BE2C (cell line): ENCODE measurements at regions not wholly inside any gene's neighbourhood (a gene's known extent, or its start where the extent isn't known, plus 50 kb on each side); places are given as distances from the start of the nearest gene placed in this dataset.

Source experiments
- DNase-seq: peaks from one replicate; pipeline ENCODE4 v3.0.0-alpha.2; 2020
- H3K27me3 ChIP-seq: fragments of 250-450 bp; sonication (Bioruptor Pico); 2 replicates; pipeline ENCODE4 v1.5.1; 2020; ENCODE audit warnings: mild to moderate bottlenecking
- H3K36me3 ChIP-seq: fragments of 250-450 bp; sonication (Bioruptor Pico); 2 replicates; pipeline ENCODE4 v1.5.1; 2020; ENCODE audit warnings: mild to moderate bottlenecking
- H3K4me1 ChIP-seq: fragments of 250-450 bp; sonication (Bioruptor Pico); 2 replicates; pipeline ENCODE4 v1.5.1; 2020
- H3K4me3 ChIP-seq: 2 replicates; pipeline ENCODE4 v1.5.1; 2011; ENCODE audit warnings: low read depth, low read length
- H3K9me3 ChIP-seq: fragments of 250-450 bp; sonication (Bioruptor Pico); 2 replicates; pipeline ENCODE4 v1.5.1; 2020
- TF ChIP-seq, protein P1 (sequence below): IDR thresholded peaks from 2 replicates; pipeline ENCODE4 v1.5.1; 2012; ENCODE audit warnings: mild to moderate bottlenecking, low read depth, low read length

DNA sequence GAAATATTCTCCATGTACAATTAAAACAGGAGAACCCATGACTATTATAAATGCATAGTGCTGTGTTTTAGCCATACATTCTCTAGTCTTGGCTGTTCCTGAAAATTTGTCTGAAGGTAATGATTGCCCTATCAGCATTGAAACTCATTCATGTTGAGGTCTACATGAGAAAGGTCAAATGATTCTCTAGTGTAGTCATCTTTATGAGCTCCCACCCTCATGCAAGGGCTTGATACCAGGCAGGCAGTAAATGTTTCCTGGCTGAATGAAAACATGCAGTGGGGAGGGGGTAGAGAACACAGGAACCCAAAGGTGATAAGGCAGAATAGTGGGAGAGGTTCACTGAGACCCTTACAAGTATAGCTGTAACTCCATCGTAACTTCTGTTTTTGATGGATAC lies 424.3 kb downstream of the COG6 start:
- no peak for DNase-seq
- no peaks in the 10 kb centered on the region for H3K9me3 ChIP-seq
- H3K4me1 ChIP-seq = no peaks in the 10 kb centered on the region
- H3K4me3 ChIP-seq = no peak overlapping the region
- H3K36me3 ChIP-seq = no peaks in the 10 kb centered on the region
- TF ChIP-seq, protein P1, sequence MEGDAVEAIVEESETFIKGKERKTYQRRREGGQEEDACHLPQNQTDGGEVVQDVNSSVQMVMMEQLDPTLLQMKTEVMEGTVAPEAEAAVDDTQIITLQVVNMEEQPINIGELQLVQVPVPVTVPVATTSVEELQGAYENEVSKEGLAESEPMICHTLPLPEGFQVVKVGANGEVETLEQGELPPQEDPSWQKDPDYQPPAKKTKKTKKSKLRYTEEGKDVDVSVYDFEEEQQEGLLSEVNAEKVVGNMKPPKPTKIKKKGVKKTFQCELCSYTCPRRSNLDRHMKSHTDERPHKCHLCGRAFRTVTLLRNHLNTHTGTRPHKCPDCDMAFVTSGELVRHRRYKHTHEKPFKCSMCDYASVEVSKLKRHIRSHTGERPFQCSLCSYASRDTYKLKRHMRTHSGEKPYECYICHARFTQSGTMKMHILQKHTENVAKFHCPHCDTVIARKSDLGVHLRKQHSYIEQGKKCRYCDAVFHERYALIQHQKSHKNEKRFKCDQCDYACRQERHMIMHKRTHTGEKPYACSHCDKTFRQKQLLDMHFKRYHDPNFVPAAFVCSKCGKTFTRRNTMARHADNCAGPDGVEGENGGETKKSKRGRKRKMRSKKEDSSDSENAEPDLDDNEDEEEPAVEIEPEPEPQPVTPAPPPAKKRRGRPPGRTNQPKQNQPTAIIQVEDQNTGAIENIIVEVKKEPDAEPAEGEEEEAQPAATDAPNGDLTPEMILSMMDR = no peak
- H3K27me3 ChIP-seq = no peaks in the 10 kb centered on the region

DNA sequence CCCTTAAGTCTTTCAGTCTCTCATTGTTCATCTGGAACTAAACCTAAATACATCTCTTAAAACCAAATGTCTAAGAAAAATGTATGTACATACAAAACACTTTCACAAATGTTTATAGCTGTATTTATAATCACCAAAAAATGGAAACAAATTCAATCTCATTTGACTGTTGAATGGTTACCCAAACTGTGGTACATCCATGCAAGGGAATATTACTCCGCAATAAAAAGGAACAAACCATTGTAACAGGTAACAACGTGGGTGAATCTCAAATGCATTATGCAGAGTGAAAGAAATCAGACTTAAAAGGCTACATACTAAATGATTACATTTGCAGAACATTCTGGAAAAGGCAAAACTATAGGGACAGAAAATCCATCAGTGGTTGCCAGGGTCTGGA lies 425.2 kb downstream of the COG6 start:
- Histone ChIP-seq H3K4me3 (no peak overlapping the region), H3K27me3 (no peaks in the 10 kb centered on the region), H3K4me1 (no peaks in the 10 kb centered on the region), H3K9me3 (no peaks in the 10 kb centered on the region), H3K36me3 (no peaks in the 10 kb centered on the region)
- no peak for DNase-seq
- TF ChIP-seq, protein P1 = no peak

DNA sequence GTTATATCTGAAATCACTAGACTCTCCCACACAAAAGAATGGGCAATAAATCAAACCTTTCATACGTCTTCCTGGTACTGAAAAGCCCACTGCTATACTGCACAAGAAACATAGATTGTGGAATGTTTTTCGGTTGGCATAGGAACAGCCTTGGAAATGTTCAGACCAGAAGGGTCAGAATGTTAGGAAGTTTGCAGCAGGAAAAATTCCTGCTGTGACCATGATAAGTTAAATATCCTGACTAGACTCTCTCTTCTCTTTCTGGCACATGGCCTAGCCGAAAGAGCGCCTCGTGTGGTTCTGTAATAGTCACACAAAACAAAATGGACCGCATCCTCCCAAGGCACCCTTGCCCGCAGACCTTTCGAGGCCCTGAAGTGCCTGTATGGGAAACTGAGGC lies 427.2 kb downstream of the COG6 start:
- no peaks in the 10 kb centered on the region for H3K36me3 ChIP-seq
- H3K9me3 ChIP-seq = no peaks in the 10 kb centered on the region
- DNase-seq = no peak
- TF ChIP-seq, protein P1 = no peak
- H3K4me3 ChIP-seq = no peak overlapping the region
- no peaks in the 10 kb centered on the region for H3K4me1 ChIP-seq
- no peaks in the 10 kb centered on the region for H3K27me3 ChIP-seq

DNA sequence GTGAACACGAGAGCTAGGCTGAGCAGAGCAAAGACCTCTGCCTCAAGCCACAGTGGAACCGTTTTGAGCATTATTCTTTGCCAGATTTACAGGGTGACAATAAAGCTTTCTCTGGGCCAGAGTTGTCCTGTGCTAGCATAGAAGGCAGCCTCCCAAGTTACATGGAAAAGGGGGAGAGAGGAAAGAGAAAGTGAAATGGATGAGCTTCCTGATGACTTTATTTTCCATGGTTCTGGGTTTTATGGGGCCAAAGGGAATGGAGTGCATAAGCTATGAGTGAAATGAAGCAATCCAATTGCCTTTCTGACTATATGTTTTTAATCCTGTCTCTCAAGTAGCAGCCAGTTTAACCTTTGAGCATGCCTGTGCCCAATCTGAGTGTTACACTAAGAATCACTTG lies 428.4 kb downstream of the COG6 start:
- Histone ChIP-seq H3K4me1 (no peaks in the 10 kb centered on the region), H3K36me3 (no peaks in the 10 kb centered on the region), H3K27me3 (no peaks in the 10 kb centered on the region), H3K9me3 (no peaks in the 10 kb centered on the region), H3K4me3 (no peak overlapping the region)
- DNase-seq = no peak
- TF ChIP-seq, protein P1 = no peak

DNA sequence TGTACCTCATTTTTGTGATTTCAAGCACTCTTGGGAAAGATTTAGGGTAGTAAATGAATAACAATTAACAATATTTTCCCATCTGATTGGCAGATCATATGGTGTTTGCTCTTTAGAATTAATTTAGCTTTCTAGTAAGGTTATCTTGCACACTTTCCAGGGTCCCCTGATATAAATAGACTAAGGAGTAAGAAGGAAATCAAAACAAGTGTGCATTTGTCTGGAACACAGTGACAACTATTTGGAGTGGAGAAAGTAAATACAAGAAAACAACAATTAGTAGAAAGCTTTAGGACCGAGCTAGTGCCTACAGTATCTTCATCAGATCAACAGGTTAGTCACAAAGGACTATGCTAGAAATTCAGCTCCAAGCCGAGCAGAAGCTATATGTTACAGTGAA lies 429.5 kb downstream of the COG6 start:
- Histone ChIP-seq H3K4me3 (no peak overlapping the region), H3K27me3 (no peaks in the 10 kb centered on the region), H3K4me1 (no peaks in the 10 kb centered on the region), H3K36me3 (no peaks in the 10 kb centered on the region), H3K9me3 (no peaks in the 10 kb centered on the region)
- TF ChIP-seq, protein P1 = no peak
- no peak for DNase-seq

DNA sequence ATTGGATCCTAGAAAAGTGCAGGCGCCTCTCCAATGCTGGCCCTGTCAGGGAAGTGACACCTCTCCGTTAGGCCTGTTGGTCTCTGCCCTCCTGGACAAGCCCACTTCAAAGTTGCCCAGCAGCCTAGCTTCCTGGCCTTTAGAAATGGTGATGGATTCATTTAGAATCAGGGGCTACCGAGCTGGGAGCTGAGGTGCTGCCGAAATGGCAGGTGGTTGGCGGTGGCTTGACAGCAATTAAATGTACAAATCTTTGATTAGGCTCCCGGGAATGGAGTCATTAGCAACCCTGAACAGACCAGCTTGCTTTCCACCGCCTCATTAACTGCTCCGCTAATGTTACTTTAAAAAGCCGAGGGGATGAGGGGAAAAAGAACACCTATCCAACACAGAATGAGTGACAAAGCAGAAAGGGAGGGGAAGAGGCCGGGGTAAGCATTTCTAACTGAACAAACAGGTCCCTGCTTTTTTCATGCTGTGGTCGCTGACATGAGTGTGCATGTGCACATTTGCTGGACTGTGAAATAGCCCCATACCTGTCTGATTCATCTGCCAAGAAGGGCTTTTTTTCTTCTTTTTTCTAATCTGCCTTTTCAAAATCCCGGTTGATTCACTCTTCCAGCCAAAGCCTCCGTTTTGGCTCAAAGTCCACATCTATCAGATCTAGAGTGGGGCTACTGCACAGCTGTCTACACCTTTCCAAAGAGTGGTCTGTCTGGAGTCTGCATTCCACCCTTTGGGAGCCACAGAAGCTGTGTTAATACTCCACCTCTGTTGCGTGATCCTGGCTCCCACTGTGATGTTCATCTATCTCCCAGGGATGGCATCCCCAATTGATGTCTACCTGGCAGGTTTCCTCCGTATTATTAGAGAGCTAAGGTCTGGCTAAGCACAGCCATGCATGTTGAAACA lies 431.9 kb downstream of the COG6 start:
- H3K4me1 ChIP-seq = no peaks in the 10 kb centered on the region
- H3K27me3 ChIP-seq = no peaks in the 10 kb centered on the region
- no peak for DNase-seq
- TF ChIP-seq, protein P1 = no peak
- no peaks in the 10 kb centered on the region for H3K36me3 ChIP-seq
- no peak overlapping the region for H3K4me3 ChIP-seq
- no peaks in the 10 kb centered on the region for H3K9me3 ChIP-seq
